Esophagus muscularis mucosa (tissue), 4 donors: ENCODE measurements at regions not wholly inside any gene's neighbourhood (a gene's known extent, or its start where the extent isn't known, plus 50 kb on each side); places are given as distances from the start of the nearest gene placed in this dataset.

Experiments
- EP300 ChIP-seq: sonication (generic); formaldehyde crosslinking; IDR thresholded peaks from one replicate; pipeline ENCODE4 v1.6.1; 2017; ENCODE audit warnings: antibody characterized with exemption
- POLR2A ChIP-seq: fragments of 450-650 bp; IDR thresholded peaks from one replicate; pipeline ENCODE4 v1.6.1; 2017; ENCODE audit warnings: antibody characterized with exemption, moderate library complexity, mild to moderate bottlenecking, low read depth
- POLR2AphosphoS5 ChIP-seq, 2 donors: sonication (generic); formaldehyde crosslinking; IDR thresholded peaks; one replicate each; pipeline ENCODE4 v1.6.1; 2017; ENCODE audit warnings: antibody characterized with exemption in 2 of 2
- TF ChIP-seq, protein P1 (sequence below), 3 experiments: fragments of 200-600 bp in 2 of 3; fragments of 450-650 bp in 1 of 3; sonication (generic) in 2 of 3; IDR thresholded peaks; one replicate each; pipeline ENCODE4 v1.5.1; 2017 to 2019; ENCODE audit warnings: antibody characterized with exemption in 3 of 3, mild to moderate bottlenecking in 2 of 3, moderate library complexity in 1 of 3

DNA sequence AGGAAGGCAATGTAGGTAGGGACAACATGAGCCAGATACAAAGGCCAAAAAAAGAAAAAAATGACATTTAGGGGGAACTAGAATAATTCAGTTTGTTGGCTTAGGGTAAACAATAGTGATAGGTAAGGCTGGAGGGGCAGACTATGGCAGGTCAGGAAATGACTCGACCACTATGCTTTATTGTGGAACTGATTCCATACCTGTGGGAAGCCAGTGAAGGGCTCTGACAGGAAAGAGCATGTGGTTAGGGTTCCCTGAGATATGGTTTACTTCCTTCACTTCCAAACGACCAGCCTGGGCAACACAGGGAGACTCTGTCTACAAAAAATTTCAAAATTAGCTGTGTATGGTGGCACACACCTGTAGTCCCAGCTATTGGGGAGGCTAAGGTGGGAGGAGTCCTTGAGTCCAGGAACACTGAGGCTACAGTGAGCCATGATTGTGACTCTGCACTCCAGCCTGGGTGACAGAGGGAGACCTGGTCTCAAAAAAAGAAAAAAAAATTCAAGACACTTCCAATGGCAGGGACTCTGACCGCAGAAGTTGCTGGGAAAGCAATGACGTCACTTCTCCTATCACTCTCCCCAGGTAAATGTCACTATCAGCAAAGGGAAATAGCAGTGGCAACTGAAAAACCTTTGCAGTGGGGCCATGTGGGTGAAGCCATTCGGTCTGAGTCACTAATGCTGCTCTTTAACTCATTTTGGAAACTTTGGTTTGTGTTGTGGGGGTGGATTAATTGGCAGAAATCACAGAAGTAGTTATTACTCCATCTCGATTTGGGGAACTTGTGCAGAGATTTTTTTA, 192.8 kb upstream of the TSC22D1 start:
- no peak for TF ChIP-seq POLR2A
- TF ChIP-seq, protein P1, sequence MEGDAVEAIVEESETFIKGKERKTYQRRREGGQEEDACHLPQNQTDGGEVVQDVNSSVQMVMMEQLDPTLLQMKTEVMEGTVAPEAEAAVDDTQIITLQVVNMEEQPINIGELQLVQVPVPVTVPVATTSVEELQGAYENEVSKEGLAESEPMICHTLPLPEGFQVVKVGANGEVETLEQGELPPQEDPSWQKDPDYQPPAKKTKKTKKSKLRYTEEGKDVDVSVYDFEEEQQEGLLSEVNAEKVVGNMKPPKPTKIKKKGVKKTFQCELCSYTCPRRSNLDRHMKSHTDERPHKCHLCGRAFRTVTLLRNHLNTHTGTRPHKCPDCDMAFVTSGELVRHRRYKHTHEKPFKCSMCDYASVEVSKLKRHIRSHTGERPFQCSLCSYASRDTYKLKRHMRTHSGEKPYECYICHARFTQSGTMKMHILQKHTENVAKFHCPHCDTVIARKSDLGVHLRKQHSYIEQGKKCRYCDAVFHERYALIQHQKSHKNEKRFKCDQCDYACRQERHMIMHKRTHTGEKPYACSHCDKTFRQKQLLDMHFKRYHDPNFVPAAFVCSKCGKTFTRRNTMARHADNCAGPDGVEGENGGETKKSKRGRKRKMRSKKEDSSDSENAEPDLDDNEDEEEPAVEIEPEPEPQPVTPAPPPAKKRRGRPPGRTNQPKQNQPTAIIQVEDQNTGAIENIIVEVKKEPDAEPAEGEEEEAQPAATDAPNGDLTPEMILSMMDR (IDR thresholded peaks at IDR 0.05) = no peak
- no peak for TF ChIP-seq POLR2AphosphoS5 (IDR thresholded peaks at IDR 0.05)
- TF ChIP-seq EP300 = no peak
